ENCODE measurements at regions not wholly inside any gene's neighbourhood (a gene's known extent, or its start where the extent isn't known, plus 50 kb on each side); places are given as distances from the start of the nearest gene placed in this dataset.

GRCh38 chr18:68354176-68354575 is 360.7 kb downstream of the TMX3 start:
- no peak for DNase-seq (ENCODE audit: low read depth)

GRCh38 chr18:68342039-68342659 is 372.8 kb downstream of the TMX3 start:
- no peak for DNase-seq (ENCODE audit: low read depth)

- DNase-seq (ENCODE audit: low read depth) = no peak
Observed at GRCh38 chr18:68340606-68341005, 374.3 kb downstream of the TMX3 start.

GRCh38 chr18:68330658-68331057 is 384.2 kb downstream of the TMX3 start:
- no peak for DNase-seq (ENCODE audit: low read depth)

GRCh38 chr18:68323921-68324320 is 391.0 kb downstream of the TMX3 start:
- no peak for DNase-seq (ENCODE audit: low read depth)

GRCh38 chr18:68316636-68317035 is 398.3 kb downstream of the TMX3 start:
- DNase-seq (ENCODE audit: low read depth) = peak; percentile 35

- peak; percentile 54 for DNase-seq (ENCODE audit: low read depth)
Observed at GRCh38 chr18:68314403-68314802, 400.5 kb downstream of the TMX3 start.

- no peak for DNase-seq (ENCODE audit: low read depth)
Observed at GRCh38 chr18:68301441-68301840, 413.5 kb downstream of the TMX3 start.

GRCh38 chr18:68299906-68300305 is 415.0 kb downstream of the TMX3 start:
- no peak for DNase-seq (ENCODE audit: low read depth)

- DNase-seq (ENCODE audit: low read depth) = no peak
Observed at GRCh38 chr18:68298330-68298729, 416.6 kb downstream of the TMX3 start.

- no peak for DNase-seq (ENCODE audit: low read depth)
Observed at GRCh38 chr18:68288408-68288807, 426.5 kb downstream of the TMX3 start.

- no peak for DNase-seq (ENCODE audit: low read depth)
Observed at GRCh38 chr18:68284236-68284780, 430.6 kb downstream of the TMX3 start.

GRCh38 chr18:68283834-68284233 is 431.1 kb downstream of the TMX3 start:
- no peak for DNase-seq (ENCODE audit: low read depth)

GRCh38 chr18:68282232-68282631 is 432.7 kb downstream of the TMX3 start:
- no peak for DNase-seq (ENCODE audit: low read depth)

- peak; percentile 78 for DNase-seq (ENCODE audit: low read depth)
Observed at GRCh38 chr18:68275616-68276015, 439.3 kb downstream of the TMX3 start.

GRCh38 chr18:68270017-68270416 is 444.9 kb downstream of the TMX3 start:
- DNase-seq (ENCODE audit: low read depth) = no peak

- DNase-seq (ENCODE audit: low read depth) = peak; percentile 54
Observed at GRCh38 chr18:68267583-68267982, 447.3 kb downstream of the TMX3 start.

- DNase-seq (ENCODE audit: low read depth) = peak; percentile 26
Observed at GRCh38 chr18:68263481-68263880, 451.4 kb downstream of the TMX3 start.

GRCh38 chr18:68262690-68263294 is 452.1 kb downstream of the TMX3 start:
- peak; percentile 33 for DNase-seq (ENCODE audit: low read depth)

GRCh38 chr18:68256418-68257067 is 458.4 kb downstream of the TMX3 start:
- no peak for DNase-seq (ENCODE audit: low read depth)

- DNase-seq (ENCODE audit: low read depth) = no peak
Observed at GRCh38 chr18:68244786-68245185, 470.1 kb downstream of the TMX3 start.

GRCh38 chr18:68241881-68242280 is 473.0 kb downstream of the TMX3 start:
- DNase-seq (ENCODE audit: low read depth) = no peak

GRCh38 chr18:68234676-68235075 is 480.2 kb downstream of the TMX3 start:
- DNase-seq (ENCODE audit: low read depth) = no peak

Data from RPMI7951 (cell line).